ENCODE measurements at regions not wholly inside any gene's neighbourhood (a gene's known extent, or its start where the extent isn't known, plus 50 kb on each side); places are given as distances from the start of the nearest gene placed in this dataset.

DNA sequence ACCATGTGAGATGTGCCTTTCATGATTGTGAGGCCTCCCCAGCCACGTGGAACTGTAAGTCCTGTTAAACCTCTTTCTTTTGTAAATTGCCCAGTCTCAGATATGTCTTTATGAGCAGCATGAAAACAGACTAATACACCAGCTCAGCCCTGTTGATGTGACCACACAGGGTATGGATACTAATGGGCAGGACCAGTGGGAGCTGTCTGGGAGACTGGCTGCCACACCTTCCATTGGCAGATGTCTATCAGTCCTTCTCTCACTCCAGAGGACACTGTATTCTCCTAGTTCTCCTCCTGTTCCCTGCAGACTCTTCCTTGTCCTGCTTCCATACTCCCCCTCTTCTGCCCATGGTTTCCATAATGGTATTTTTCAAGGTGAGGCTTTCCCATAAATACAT is 104.4 kb downstream of the PRLHR start:
- ATAC-seq: no peak
- TF ChIP-seq, protein P1, sequence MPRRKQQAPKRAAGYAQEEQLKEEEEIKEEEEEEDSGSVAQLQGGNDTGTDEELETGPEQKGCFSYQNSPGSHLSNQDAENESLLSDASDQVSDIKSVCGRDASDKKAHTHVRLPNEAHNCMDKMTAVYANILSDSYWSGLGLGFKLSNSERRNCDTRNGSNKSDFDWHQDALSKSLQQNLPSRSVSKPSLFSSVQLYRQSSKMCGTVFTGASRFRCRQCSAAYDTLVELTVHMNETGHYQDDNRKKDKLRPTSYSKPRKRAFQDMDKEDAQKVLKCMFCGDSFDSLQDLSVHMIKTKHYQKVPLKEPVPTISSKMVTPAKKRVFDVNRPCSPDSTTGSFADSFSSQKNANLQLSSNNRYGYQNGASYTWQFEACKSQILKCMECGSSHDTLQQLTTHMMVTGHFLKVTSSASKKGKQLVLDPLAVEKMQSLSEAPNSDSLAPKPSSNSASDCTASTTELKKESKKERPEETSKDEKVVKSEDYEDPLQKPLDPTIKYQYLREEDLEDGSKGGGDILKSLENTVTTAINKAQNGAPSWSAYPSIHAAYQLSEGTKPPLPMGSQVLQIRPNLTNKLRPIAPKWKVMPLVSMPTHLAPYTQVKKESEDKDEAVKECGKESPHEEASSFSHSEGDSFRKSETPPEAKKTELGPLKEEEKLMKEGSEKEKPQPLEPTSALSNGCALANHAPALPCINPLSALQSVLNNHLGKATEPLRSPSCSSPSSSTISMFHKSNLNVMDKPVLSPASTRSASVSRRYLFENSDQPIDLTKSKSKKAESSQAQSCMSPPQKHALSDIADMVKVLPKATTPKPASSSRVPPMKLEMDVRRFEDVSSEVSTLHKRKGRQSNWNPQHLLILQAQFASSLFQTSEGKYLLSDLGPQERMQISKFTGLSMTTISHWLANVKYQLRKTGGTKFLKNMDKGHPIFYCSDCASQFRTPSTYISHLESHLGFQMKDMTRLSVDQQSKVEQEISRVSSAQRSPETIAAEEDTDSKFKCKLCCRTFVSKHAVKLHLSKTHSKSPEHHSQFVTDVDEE (CRISPR knock-in tag; IDR thresholded peaks at IDR 0.05): no peak
- TF ChIP-seq ARNTL (CRISPR knock-in tag; IDR thresholded peaks at IDR 0.05; ENCODE audit: borderline replicate concordance, low read depth): no peak
- TF ChIP-seq TCF4 (CRISPR knock-in tag; IDR thresholded peaks at IDR 0.05; ENCODE audit: borderline replicate concordance): no peak
- no peak for TF ChIP-seq ZC3H10 (CRISPR knock-in tag; IDR thresholded peaks at IDR 0.05)
- TF ChIP-seq ZFP3 (CRISPR knock-in tag; IDR thresholded peaks at IDR 0.05): no peak
- TF ChIP-seq RARB (CRISPR knock-in tag; IDR thresholded peaks at IDR 0.05): no peak
- TF ChIP-seq TOX (CRISPR knock-in tag; IDR thresholded peaks at IDR 0.05; ENCODE audit: borderline replicate concordance): no peak
- TF ChIP-seq PPARA (CRISPR knock-in tag; IDR thresholded peaks at IDR 0.05; ENCODE audit: borderline replicate concordance): no peak
- TF ChIP-seq CSDC2 (CRISPR knock-in tag; IDR thresholded peaks at IDR 0.05): no peak
- TF ChIP-seq, protein P2, sequence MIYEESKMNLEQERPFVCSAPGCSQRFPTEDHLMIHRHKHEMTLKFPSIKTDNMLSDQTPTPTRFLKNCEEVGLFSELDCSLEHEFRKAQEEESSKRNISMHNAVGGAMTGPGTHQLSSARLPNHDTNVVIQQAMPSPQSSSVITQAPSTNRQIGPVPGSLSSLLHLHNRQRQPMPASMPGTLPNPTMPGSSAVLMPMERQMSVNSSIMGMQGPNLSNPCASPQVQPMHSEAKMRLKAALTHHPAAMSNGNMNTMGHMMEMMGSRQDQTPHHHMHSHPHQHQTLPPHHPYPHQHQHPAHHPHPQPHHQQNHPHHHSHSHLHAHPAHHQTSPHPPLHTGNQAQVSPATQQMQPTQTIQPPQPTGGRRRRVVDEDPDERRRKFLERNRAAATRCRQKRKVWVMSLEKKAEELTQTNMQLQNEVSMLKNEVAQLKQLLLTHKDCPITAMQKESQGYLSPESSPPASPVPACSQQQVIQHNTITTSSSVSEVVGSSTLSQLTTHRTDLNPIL (CRISPR knock-in tag; IDR thresholded peaks at IDR 0.05; ENCODE audit: low read depth): no peak
- no peak for TF ChIP-seq OSR1 (CRISPR knock-in tag; IDR thresholded peaks at IDR 0.05)
- no peak for TF ChIP-seq ZNF565 (CRISPR knock-in tag; conservative IDR thresholded peaks at IDR 0.05; ENCODE audit: low read depth)
- TF ChIP-seq ESRRG (CRISPR knock-in tag; IDR thresholded peaks at IDR 0.05): no peak
- TF ChIP-seq ISL1 (CRISPR knock-in tag; IDR thresholded peaks at IDR 0.05): no peak
- TF ChIP-seq ZNF8 (CRISPR knock-in tag; IDR thresholded peaks at IDR 0.05): no peak
- TF ChIP-seq, protein P3, sequence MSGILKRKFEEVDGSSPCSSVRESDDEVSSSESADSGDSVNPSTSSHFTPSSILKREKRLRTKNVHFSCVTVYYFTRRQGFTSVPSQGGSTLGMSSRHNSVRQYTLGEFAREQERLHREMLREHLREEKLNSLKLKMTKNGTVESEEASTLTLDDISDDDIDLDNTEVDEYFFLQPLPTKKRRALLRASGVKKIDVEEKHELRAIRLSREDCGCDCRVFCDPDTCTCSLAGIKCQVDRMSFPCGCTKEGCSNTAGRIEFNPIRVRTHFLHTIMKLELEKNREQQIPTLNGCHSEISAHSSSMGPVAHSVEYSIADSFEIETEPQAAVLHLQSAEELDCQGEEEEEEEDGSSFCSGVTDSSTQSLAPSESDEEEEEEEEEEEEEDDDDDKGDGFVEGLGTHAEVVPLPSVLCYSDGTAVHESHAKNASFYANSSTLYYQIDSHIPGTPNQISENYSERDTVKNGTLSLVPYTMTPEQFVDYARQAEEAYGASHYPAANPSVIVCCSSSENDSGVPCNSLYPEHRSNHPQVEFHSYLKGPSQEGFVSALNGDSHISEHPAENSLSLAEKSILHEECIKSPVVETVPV (CRISPR knock-in tag; IDR thresholded peaks at IDR 0.05): no peak
- TF ChIP-seq, protein P4, sequence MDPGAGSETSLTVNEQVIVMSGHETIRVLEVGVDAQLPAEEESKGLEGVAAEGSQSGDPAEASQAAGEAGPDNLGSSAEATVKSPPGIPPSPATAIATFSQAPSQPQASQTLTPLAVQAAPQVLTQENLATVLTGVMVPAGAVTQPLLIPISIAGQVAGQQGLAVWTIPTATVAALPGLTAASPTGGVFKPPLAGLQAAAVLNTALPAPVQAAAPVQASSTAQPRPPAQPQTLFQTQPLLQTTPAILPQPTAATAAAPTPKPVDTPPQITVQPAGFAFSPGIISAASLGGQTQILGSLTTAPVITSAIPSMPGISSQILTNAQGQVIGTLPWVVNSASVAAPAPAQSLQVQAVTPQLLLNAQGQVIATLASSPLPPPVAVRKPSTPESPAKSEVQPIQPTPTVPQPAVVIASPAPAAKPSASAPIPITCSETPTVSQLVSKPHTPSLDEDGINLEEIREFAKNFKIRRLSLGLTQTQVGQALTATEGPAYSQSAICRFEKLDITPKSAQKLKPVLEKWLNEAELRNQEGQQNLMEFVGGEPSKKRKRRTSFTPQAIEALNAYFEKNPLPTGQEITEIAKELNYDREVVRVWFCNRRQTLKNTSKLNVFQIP (CRISPR knock-in tag; IDR thresholded peaks at IDR 0.05; ENCODE audit: borderline replicate concordance, low read depth): no peak

DNA sequence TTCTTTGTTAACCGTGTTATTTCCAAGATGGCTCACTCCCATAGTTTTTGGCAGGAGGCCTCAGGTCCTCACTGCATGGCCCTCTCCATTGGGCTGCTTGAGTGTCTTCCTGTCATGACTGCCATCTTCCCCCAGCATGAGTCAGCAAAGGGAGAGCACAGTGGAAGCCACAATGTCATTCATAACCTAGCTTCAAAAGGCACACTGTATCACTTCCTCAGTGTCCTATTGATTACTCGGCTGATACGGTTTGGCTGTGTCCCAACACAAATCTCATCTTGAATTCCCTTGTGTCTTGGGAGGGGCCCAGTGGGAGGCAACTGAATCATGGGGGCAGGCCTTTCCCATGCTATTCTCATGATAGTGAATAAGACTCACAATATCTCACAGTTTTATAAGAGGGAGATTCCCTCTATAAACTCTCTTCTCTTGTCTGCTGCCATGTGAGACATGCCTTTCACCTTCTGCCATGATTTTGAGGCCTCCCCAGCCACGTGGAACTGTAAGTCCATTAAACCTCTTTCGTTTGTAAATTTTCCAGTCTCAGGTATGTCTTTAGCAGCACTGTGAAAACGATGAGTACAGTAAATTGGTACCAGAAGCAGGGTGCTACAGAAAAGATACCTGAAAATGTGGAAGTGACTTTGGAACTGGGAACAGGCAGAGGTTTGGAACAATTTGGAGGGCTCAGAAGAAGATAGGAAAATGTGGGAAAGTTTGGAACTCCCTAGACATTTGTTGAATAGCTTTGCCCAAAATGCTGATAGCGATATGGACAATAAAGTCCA is 106.5 kb downstream of the PRLHR start:
- TF ChIP-seq PPARA (CRISPR knock-in tag; IDR thresholded peaks at IDR 0.05; ENCODE audit: borderline replicate concordance) (no peak), OSR1 (CRISPR knock-in tag; IDR thresholded peaks at IDR 0.05) (no peak), ZNF8 (CRISPR knock-in tag; IDR thresholded peaks at IDR 0.05) (no peak), ISL1 (CRISPR knock-in tag; IDR thresholded peaks at IDR 0.05) (no peak), BACH2 (CRISPR knock-in tag; IDR thresholded peaks at IDR 0.05; ENCODE audit: borderline replicate concordance) (no peak), ZFP3 (CRISPR knock-in tag; IDR thresholded peaks at IDR 0.05) (no peak), SNAI2 (CRISPR knock-in tag; IDR thresholded peaks at IDR 0.05) (no peak), TOX (CRISPR knock-in tag; IDR thresholded peaks at IDR 0.05; ENCODE audit: borderline replicate concordance) (no peak), ZNF565 (CRISPR knock-in tag; conservative IDR thresholded peaks at IDR 0.05; ENCODE audit: low read depth) (no peak), ZNF70 (CRISPR knock-in tag; IDR thresholded peaks at IDR 0.05) (no peak), ZC3H10 (CRISPR knock-in tag; IDR thresholded peaks at IDR 0.05) (no peak), TCF4 (CRISPR knock-in tag; IDR thresholded peaks at IDR 0.05; ENCODE audit: borderline replicate concordance) (no peak)
- TF ChIP-seq, protein P2 (CRISPR knock-in tag; IDR thresholded peaks at IDR 0.05; ENCODE audit: low read depth): no peak
- TF ChIP-seq, protein P5, sequence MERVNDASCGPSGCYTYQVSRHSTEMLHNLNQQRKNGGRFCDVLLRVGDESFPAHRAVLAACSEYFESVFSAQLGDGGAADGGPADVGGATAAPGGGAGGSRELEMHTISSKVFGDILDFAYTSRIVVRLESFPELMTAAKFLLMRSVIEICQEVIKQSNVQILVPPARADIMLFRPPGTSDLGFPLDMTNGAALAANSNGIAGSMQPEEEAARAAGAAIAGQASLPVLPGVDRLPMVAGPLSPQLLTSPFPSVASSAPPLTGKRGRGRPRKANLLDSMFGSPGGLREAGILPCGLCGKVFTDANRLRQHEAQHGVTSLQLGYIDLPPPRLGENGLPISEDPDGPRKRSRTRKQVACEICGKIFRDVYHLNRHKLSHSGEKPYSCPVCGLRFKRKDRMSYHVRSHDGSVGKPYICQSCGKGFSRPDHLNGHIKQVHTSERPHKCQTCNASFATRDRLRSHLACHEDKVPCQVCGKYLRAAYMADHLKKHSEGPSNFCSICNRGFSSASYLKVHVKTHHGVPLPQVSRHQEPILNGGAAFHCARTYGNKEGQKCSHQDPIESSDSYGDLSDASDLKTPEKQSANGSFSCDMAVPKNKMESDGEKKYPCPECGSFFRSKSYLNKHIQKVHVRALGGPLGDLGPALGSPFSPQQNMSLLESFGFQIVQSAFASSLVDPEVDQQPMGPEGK (CRISPR knock-in tag; IDR thresholded peaks at IDR 0.05; ENCODE audit: borderline replicate concordance): no peak
- TF ChIP-seq, protein P3 (CRISPR knock-in tag; IDR thresholded peaks at IDR 0.05): no peak
- TF ChIP-seq, protein P1 (CRISPR knock-in tag; IDR thresholded peaks at IDR 0.05): no peak
- no peak for ATAC-seq

Data from SK-N-SH treated with all-trans-retinoic acid at 6 μM for 48 hours (cell line).